Vagina (tissue), 2 donors: ENCODE measurements at regions not wholly inside any gene's neighbourhood (a gene's known extent, or its start where the extent isn't known, plus 50 kb on each side); places are given as distances from the start of the nearest gene placed in this dataset.

Experiments used
- CTCF ChIP-seq, 3 experiments: fragments of 450-650 bp in 2 of 3; fragments of 200-600 bp in 1 of 3; sonication (generic) in 1 of 3; IDR thresholded peaks; one replicate each; pipeline ENCODE4 v1.5.1; 2017 to 2019; ENCODE audit warnings: antibody characterized with exemption in 3 of 3, mild to moderate bottlenecking in 2 of 3, moderate library complexity in 2 of 3
- POLR2A ChIP-seq, 2 donors: fragments of 450-650 bp; IDR thresholded peaks; one replicate each; pipeline ENCODE4 v1.6.1; 2017; ENCODE audit warnings: antibody characterized with exemption in 2 of 2, mild to moderate bottlenecking in 2 of 2, moderate library complexity in 2 of 2

DNA sequence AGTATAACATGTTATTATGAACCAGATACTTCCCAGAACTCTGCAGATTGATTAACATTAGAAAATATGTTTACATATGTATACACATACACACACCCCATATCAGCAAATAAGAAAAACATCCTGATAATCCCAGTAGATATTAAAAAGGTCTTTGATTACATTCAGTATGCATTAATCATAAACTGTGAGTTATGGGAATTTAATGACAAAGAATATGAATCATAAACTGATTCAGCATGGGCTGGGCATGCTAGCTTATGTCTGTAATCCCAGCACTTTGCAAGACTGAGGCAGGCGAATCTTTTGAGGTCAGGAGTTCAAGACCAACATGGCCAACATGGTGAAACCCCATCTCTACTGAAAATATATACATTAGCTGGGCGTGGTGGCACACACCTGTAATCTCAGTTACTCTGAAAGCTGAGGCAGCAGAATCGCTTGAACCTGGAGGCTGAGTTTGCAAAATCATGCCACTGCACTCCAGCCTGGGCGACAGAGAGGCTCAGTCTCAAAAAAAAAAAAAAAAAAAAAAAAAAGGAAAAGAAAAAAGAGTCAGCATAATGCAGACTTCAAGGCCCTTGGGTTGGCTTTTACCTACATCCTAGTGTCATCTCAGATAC, 581.9 kb upstream of the PRR20A start:
- TF ChIP-seq CTCF (IDR thresholded peaks at IDR 0.05) = no peak
- TF ChIP-seq POLR2A (IDR thresholded peaks at IDR 0.05) = no peak
